ENCODE measurements at regions not wholly inside any gene's neighbourhood (a gene's known extent, or its start where the extent isn't known, plus 50 kb on each side); places are given as distances from the start of the nearest gene placed in this dataset.
"Not testable (repeated sequence)": the region's sequence is repeated elsewhere in the genome, so short reads cannot be mapped to it uniquely, and the experiment has no call there.

GRCh38 chr3:38966811-38967692 is 84.7 kb downstream of the SCN11A start:
- DNase-seq (ENCODE audit: low read depth in 2 of 2), result no peak

GRCh38 chr3:38964646-38965045 is 87.1 kb downstream of the SCN11A start:
- no peak for DNase-seq (ENCODE audit: low read depth in 2 of 2)

- no peak for DNase-seq (ENCODE audit: low read depth in 2 of 2)
Observed at GRCh38 chr3:38964204-38964603, 87.5 kb downstream of the SCN11A start.

- peak in 1 of 2 donors; percentile 15 for DNase-seq (ENCODE audit: low read depth in 2 of 2)
Observed at GRCh38 chr3:38960953-38961622, 90.7 kb downstream of the SCN11A start.

GRCh38 chr3:38960042-38960622 is 91.6 kb downstream of the SCN11A start:
- DNase-seq (ENCODE audit: low read depth in 2 of 2), result no peak

- no peak for DNase-seq (ENCODE audit: low read depth in 2 of 2)
Observed at GRCh38 chr3:38958026-38958720, 93.6 kb downstream of the SCN11A start.

- no peak for DNase-seq (ENCODE audit: low read depth in 2 of 2)
Observed at GRCh38 chr3:38957296-38957695, 94.4 kb downstream of the SCN11A start.

GRCh38 chr3:38952721-38953120 is 99.0 kb downstream of the SCN11A start:
- DNase-seq (ENCODE audit: low read depth in 2 of 2), result no peak

- not testable (repeated sequence) for DNase-seq (ENCODE audit: low read depth in 2 of 2)
Observed at GRCh38 chr3:38951167-38951566, 100.6 kb downstream of the SCN11A start.

GRCh38 chr3:38950581-38950980 is 101.2 kb downstream of the SCN11A start:
- DNase-seq (ENCODE audit: low read depth in 2 of 2), result no peak

GRCh38 chr3:38949994-38950393 is 101.8 kb downstream of the SCN11A start:
- DNase-seq (ENCODE audit: low read depth in 2 of 2), result no peak

GRCh38 chr3:38940394-38940793 is 111.3 kb downstream of the SCN11A start:
- no peak for DNase-seq (ENCODE audit: low read depth in 2 of 2)

- DNase-seq (ENCODE audit: low read depth in 2 of 2), result no peak
Observed at GRCh38 chr3:38925351-38925750, 109.3 kb upstream of the SCN10A start.

GRCh38 chr3:38916706-38917105 is 100.7 kb upstream of the SCN10A start:
- DNase-seq (ENCODE audit: low read depth in 2 of 2), result no peak

GRCh38 chr3:38907426-38907825 is 91.4 kb upstream of the SCN10A start:
- no peak for DNase-seq (ENCODE audit: low read depth in 2 of 2)

- DNase-seq (ENCODE audit: low read depth in 2 of 2), result no peak
Observed at GRCh38 chr3:38890426-38890825, 74.4 kb upstream of the SCN10A start.

GRCh38 chr3:38878646-38879045 is 62.6 kb upstream of the SCN10A start:
- no peak for DNase-seq (ENCODE audit: low read depth in 2 of 2)
